Kidney capillary endothelial cell (primary cell): ENCODE measurements at regions not wholly inside any gene's neighbourhood (a gene's known extent, or its start where the extent isn't known, plus 50 kb on each side); places are given as distances from the start of the nearest gene placed in this dataset.
"Not testable (repeated sequence)": the region's sequence is repeated elsewhere in the genome, so short reads cannot be mapped to it uniquely, and the experiment has no call there.

Experiments used
- DNase-seq: peaks from one replicate; pipeline ENCODE4 v3.0.0-alpha.2; 2018; ENCODE audit warnings: low spot score

- DNase-seq: peak; percentile 35
Observed at GRCh38 chr6:170147832-170148708, 142.8 kb downstream of the DLL1 start.

GRCh38 chr6:170147056-170147787 is 143.7 kb downstream of the DLL1 start:
- no peak for DNase-seq

- no peak for DNase-seq
Observed at GRCh38 chr6:170146640-170147039, 144.2 kb downstream of the DLL1 start.

GRCh38 chr6:170146131-170146530 is 144.7 kb downstream of the DLL1 start:
- not testable (repeated sequence) for DNase-seq

- not testable (repeated sequence) for DNase-seq
Observed at GRCh38 chr6:170145716-170146115, 145.2 kb downstream of the DLL1 start.

GRCh38 chr6:170145272-170145592 is 145.6 kb downstream of the DLL1 start:
- DNase-seq: no peak

- no peak for DNase-seq
Observed at GRCh38 chr6:170144571-170145271, 146.2 kb downstream of the DLL1 start.

- no peak for DNase-seq
Observed at GRCh38 chr6:170143401-170144150, 147.3 kb downstream of the DLL1 start.

- no peak for DNase-seq
Observed at GRCh38 chr6:170142559-170142958, 148.3 kb downstream of the DLL1 start.

- DNase-seq: not testable (repeated sequence)
Observed at GRCh38 chr6:170141061-170141460, 149.8 kb downstream of the DLL1 start.

- no peak for DNase-seq
Observed at GRCh38 chr6:170140129-170140528, 150.7 kb downstream of the DLL1 start.

GRCh38 chr6:170139531-170139930 is 151.3 kb downstream of the DLL1 start:
- no peak for DNase-seq

- DNase-seq: not testable (repeated sequence)
Observed at GRCh38 chr6:170139046-170139445, 151.8 kb downstream of the DLL1 start.

GRCh38 chr6:170137911-170138910 is 152.7 kb downstream of the DLL1 start:
- no peak for DNase-seq

- peak; percentile 64 for DNase-seq
Observed at GRCh38 chr6:170137176-170137891, 153.5 kb downstream of the DLL1 start.

GRCh38 chr6:170136541-170137175 is 154.2 kb downstream of the DLL1 start:
- no peak for DNase-seq

GRCh38 chr6:170135821-170136471 is 154.9 kb downstream of the DLL1 start:
- DNase-seq: no peak

GRCh38 chr6:170135461-170135820 is 155.4 kb downstream of the DLL1 start:
- DNase-seq: no peak
